WTC11 (cell line): ENCODE measurements at regions not wholly inside any gene's neighbourhood (a gene's known extent, or its start where the extent isn't known, plus 50 kb on each side); places are given as distances from the start of the nearest gene placed in this dataset.

ENCODE experiments used
- ATAC-seq: fragments of 200-7000 bp; cut with Tn5 transposase; 2 replicates; pipeline ENCODE4 v1.10.0; 2021; ENCODE audit warnings: mild to moderate bottlenecking, moderate library complexity
- CTCF ChIA-PET: fragments of 300-600 bp; sonication (Branson Sonifier 250); formaldehyde crosslinking; loops from one replicate; lab custom pipeline; 2021; ENCODE audit warnings: antibody characterized with exemption; lab: Charles Lee
- POLR2A ChIA-PET: fragments of 350-600 bp; sonication (Branson Sonifier 250); formaldehyde crosslinking; loops from one replicate; lab custom pipeline; 2021; ENCODE audit warnings: antibody characterized with exemption; lab: Charles Lee
- DNase-seq: peaks from one replicate; pipeline ENCODE4 v3.0.0; 2021; ENCODE audit warnings: low spot score
- H3K27ac Mint-ChIP-seq: 2 replicates; pipeline ENCODE4 v1.8.0; 2021; ENCODE audit warnings: mixed read lengths
- H3K27me3 Mint-ChIP-seq: 2 replicates; pipeline ENCODE4 v1.8.0; 2021; ENCODE audit warnings: low read depth, mild to moderate bottlenecking, moderate library complexity, mixed read lengths
- H3K36me3 Mint-ChIP-seq: 2 replicates; pipeline ENCODE4 v1.8.0; 2021; ENCODE audit warnings: mixed read lengths
- H3K4me1 Mint-ChIP-seq: 2 replicates; pipeline ENCODE4 v1.8.0; 2022; ENCODE audit warnings: mixed read lengths
- H3K4me3 Mint-ChIP-seq: 2 replicates; pipeline ENCODE4 v1.8.0; 2021; ENCODE audit warnings: mild to moderate bottlenecking, moderate library complexity, mixed read lengths
- H3K9me3 Mint-ChIP-seq: 2 replicates; pipeline ENCODE4 v1.8.0; 2021; ENCODE audit warnings: mixed read lengths
- ATF1 ChIP-seq: sonication (generic); formaldehyde crosslinking; IDR thresholded peaks from 2 replicates; pipeline ENCODE4 v1.8.1; 2023; ENCODE audit warnings: mild to moderate bottlenecking, moderate library complexity, missing genetic modification reagents
- ATF6 ChIP-seq: sonication (generic); formaldehyde crosslinking; IDR thresholded peaks from 2 replicates; pipeline ENCODE4 v1.8.1; 2023; ENCODE audit warnings: mild to moderate bottlenecking, missing genetic modification reagents
- CTCF ChIP-seq: fragments of 200-600 bp; IDR thresholded peaks from 2 replicates; pipeline ENCODE4 v1.8.0; 2022; ENCODE audit warnings: antibody characterized with exemption
- FOXJ3 ChIP-seq: sonication (generic); formaldehyde crosslinking; IDR thresholded peaks from 2 replicates; pipeline ENCODE4 v1.9.0; 2021; ENCODE audit warnings: missing genetic modification reagents, mild to moderate bottlenecking, borderline replicate concordance
- FOXP4 ChIP-seq: sonication (generic); formaldehyde crosslinking; IDR thresholded peaks from 2 replicates; pipeline ENCODE4 v1.8.0; 2022; ENCODE audit warnings: mild to moderate bottlenecking, missing genetic modification reagents
- GRHL2 ChIP-seq: fragments of 250-450 bp; sonication (Bioruptor Pico); IDR thresholded peaks from 2 replicates; pipeline ENCODE4 v1.8.0; 2022; ENCODE audit warnings: mild to moderate bottlenecking, moderate library complexity; ENCODE audit not compliant: insufficient replicate concordance, severe bottlenecking
- HMGXB4 ChIP-seq: sonication (generic); formaldehyde crosslinking; IDR thresholded peaks from 2 replicates; pipeline ENCODE4 v1.8.1; 2023; ENCODE audit warnings: mild to moderate bottlenecking, moderate library complexity, missing genetic modification reagents
- JAZF1 ChIP-seq: fragments of 250-450 bp; sonication (Bioruptor Pico); IDR thresholded peaks from 2 replicates; pipeline ENCODE4 v1.9.0; 2021; ENCODE audit warnings: moderate library complexity, mild to moderate bottlenecking, inconsistent platforms
- JUN ChIP-seq: sonication (generic); formaldehyde crosslinking; IDR thresholded peaks from 2 replicates; pipeline ENCODE4 v1.8.0; 2023; ENCODE audit warnings: mild to moderate bottlenecking, missing genetic modification reagents
- KAT7 ChIP-seq: sonication (generic); formaldehyde crosslinking; IDR thresholded peaks from 2 replicates; pipeline ENCODE4 v1.8.1; 2023; ENCODE audit warnings: missing genetic modification reagents, mild to moderate bottlenecking, borderline replicate concordance
- MLX ChIP-seq: sonication (generic); formaldehyde crosslinking; IDR thresholded peaks from 2 replicates; pipeline ENCODE4 v1.8.1; 2023; ENCODE audit warnings: mild to moderate bottlenecking, missing genetic modification reagents, moderate library complexity
- OVOL2 ChIP-seq: fragments of 250-450 bp; sonication (Bioruptor Pico); IDR thresholded peaks from 2 replicates; pipeline ENCODE4 v1.9.0; 2021; ENCODE audit warnings: mild to moderate bottlenecking, borderline replicate concordance
- SOX15 ChIP-seq: fragments of 250-450 bp; sonication (Bioruptor Pico); IDR thresholded peaks from 2 replicates; pipeline ENCODE4 v1.9.0; 2021; ENCODE audit warnings: mild to moderate bottlenecking
- TEAD1 ChIP-seq: sonication (generic); formaldehyde crosslinking; IDR thresholded peaks from 2 replicates; pipeline ENCODE4 v1.8.0; 2022; ENCODE audit warnings: mild to moderate bottlenecking, missing genetic modification reagents
- TP53 ChIP-seq: sonication (generic); formaldehyde crosslinking; IDR thresholded peaks from 2 replicates; pipeline ENCODE4 v1.8.1; 2023; ENCODE audit warnings: mild to moderate bottlenecking, missing genetic modification reagents
- ZMAT4 ChIP-seq: fragments of 250-450 bp; sonication (Bioruptor Pico); IDR thresholded peaks from 2 replicates; pipeline ENCODE4 v1.9.0; 2021; ENCODE audit warnings: mild to moderate bottlenecking
- ZNF263 ChIP-seq: sonication (generic); formaldehyde crosslinking; IDR thresholded peaks from 2 replicates; pipeline ENCODE4 v1.8.1; 2022; ENCODE audit warnings: low read depth, mild to moderate bottlenecking, moderate library complexity, missing genetic modification reagents
- ZNF317 ChIP-seq: sonication (generic); formaldehyde crosslinking; IDR thresholded peaks from 2 replicates; pipeline ENCODE4 v1.8.1; 2023; ENCODE audit warnings: low read depth, mild to moderate bottlenecking, moderate library complexity, missing genetic modification reagents, borderline replicate concordance
- ZNF512 ChIP-seq: sonication (generic); formaldehyde crosslinking; IDR thresholded peaks from 2 replicates; pipeline ENCODE4 v1.8.1; 2022; ENCODE audit warnings: missing genetic modification reagents, borderline replicate concordance

- no peak for TF ChIP-seq JUN (CRISPR knock-in tag)
- 0 out of 2 replicates have a peak, but pooled peaks have one; percentile 29 for TF ChIP-seq CTCF
- TF ChIP-seq JAZF1: no peak
- TF ChIP-seq ZNF317: no peak
- H3K27me3 Mint-ChIP-seq: no peaks in the 10 kb centered on the region
- ATAC-seq (peak; percentile 88), DNase-seq (peak; percentile 16)
- ChIA-PET CTCF (interaction anchor here (0.7 kb wide), 1 partner anchor 316 kb away, joined by 5 read pairs; no protein-coding TSS in a partner anchor), POLR2A (interaction anchor here (0.6 kb wide), 1 partner anchor 128 kb away, joined by 6 read pairs; no protein-coding TSS in a partner anchor)
- H3K27ac Mint-ChIP-seq: no peak overlapping the region
- no peak overlapping the region for H3K4me3 Mint-ChIP-seq
- no peaks in the 10 kb centered on the region for H3K9me3 Mint-ChIP-seq
- no peaks in the 10 kb centered on the region for H3K36me3 Mint-ChIP-seq
- H3K4me1 Mint-ChIP-seq: no peaks in the 10 kb centered on the region
These were observed 315.5 kb downstream of the RPRM start for GRCh38 chr2:153163055-153163454.

- Mint-ChIP-seq H3K36me3 (no peaks in the 10 kb centered on the region), H3K4me3 (no peak overlapping the region), H3K9me3 (peaks cover 18% of the 10 kb centered on the region), H3K27me3 (no peaks in the 10 kb centered on the region), H3K4me1 (no peaks in the 10 kb centered on the region), H3K27ac (no peak overlapping the region)
- TF ChIP-seq MLX (CRISPR knock-in tag) (no peak), OVOL2 (CRISPR knock-in tag) (no peak), FOXP4 (CRISPR knock-in tag) (no peak)
- ChIA-PET POLR2A (no interaction called here), CTCF (no interaction called here)
- ATAC-seq (no peak), DNase-seq (no peak)
These were observed 321.8 kb downstream of the RPRM start for GRCh38 chr2:153156743-153157142.

- H3K4me1 Mint-ChIP-seq: no peaks in the 10 kb centered on the region
- no peak overlapping the region for H3K27ac Mint-ChIP-seq
- ATAC-seq (no peak), DNase-seq (no peak)
- H3K4me3 Mint-ChIP-seq: no peak overlapping the region
- CTCF ChIA-PET: no interaction called here
- no peaks in the 10 kb centered on the region for H3K27me3 Mint-ChIP-seq
- no peaks in the 10 kb centered on the region for H3K36me3 Mint-ChIP-seq
- POLR2A ChIA-PET: no interaction called here
- H3K9me3 Mint-ChIP-seq: peaks cover 18% of the 10 kb centered on the region
- TF ChIP-seq ZNF512 (CRISPR knock-in tag) (no peak), TP53 (no peak), TEAD1 (no peak), ZNF263 (CRISPR knock-in tag) (no peak), MLX (CRISPR knock-in tag) (no peak), ZMAT4 (CRISPR knock-in tag) (no peak), HMGXB4 (no peak), GRHL2 (CRISPR knock-in tag) (no peak), SOX15 (CRISPR knock-in tag) (no peak), ATF1 (no peak), KAT7 (CRISPR knock-in tag) (no peak), ATF6 (no peak), FOXJ3 (CRISPR knock-in tag) (no peak)
These were observed 326.5 kb downstream of the RPRM start for GRCh38 chr2:153152036-153152435.
